GM18502 (cell line): ENCODE measurements at regions not wholly inside any gene's neighbourhood (a gene's known extent, or its start where the extent isn't known, plus 50 kb on each side); places are given as distances from the start of the nearest gene placed in this dataset.

Experiments
- ATAC-seq: cut with Tn5 transposase; IDR thresholded peaks from one replicate; pipeline ENCODE4 v1.9.1; 2021; ENCODE audit warnings: mild to moderate bottlenecking; ENCODE audit not compliant: unreplicated experiment, poor library complexity

- no peak for ATAC-seq
These were observed 1395.5 kb upstream of the PIK3C3 start for GRCh38 chr18:40559556-40559955.

- no peak for ATAC-seq
These were observed 1396.2 kb upstream of the PIK3C3 start for GRCh38 chr18:40558706-40559392.

GRCh38 chr18:40555914-40556313, 1399.1 kb upstream of the PIK3C3 start:
- ATAC-seq = no peak

GRCh38 chr18:40553029-40553428, 1402.0 kb upstream of the PIK3C3 start:
- no peak for ATAC-seq

- ATAC-seq = no peak
These were observed 1408.2 kb upstream of the PIK3C3 start for GRCh38 chr18:40546875-40547274.

GRCh38 chr18:40534723-40535122, 1420.3 kb upstream of the PIK3C3 start:
- ATAC-seq = no peak

- no peak for ATAC-seq
These were observed 1423.0 kb upstream of the PIK3C3 start for GRCh38 chr18:40532046-40532445.

- no peak for ATAC-seq
These were observed 1424.0 kb upstream of the PIK3C3 start for GRCh38 chr18:40531051-40531450.

- ATAC-seq = no peak
These were observed 1425.6 kb upstream of the PIK3C3 start for GRCh38 chr18:40529478-40529877.

- ATAC-seq = no peak
These were observed 1430.2 kb upstream of the PIK3C3 start for GRCh38 chr18:40524881-40525280.

- ATAC-seq = no peak
These were observed 1431.7 kb upstream of the PIK3C3 start for GRCh38 chr18:40523287-40523686.

- no peak for ATAC-seq
These were observed 1454.0 kb upstream of the PIK3C3 start for GRCh38 chr18:40501026-40501425.

GRCh38 chr18:40494603-40495002, 1460.4 kb upstream of the PIK3C3 start:
- ATAC-seq = no peak

- ATAC-seq = no peak
These were observed 1461.7 kb upstream of the PIK3C3 start for GRCh38 chr18:40493316-40493715.

GRCh38 chr18:40489301-40489700, 1465.7 kb upstream of the PIK3C3 start:
- ATAC-seq = no peak

- no peak for ATAC-seq
These were observed 1469.7 kb upstream of the PIK3C3 start for GRCh38 chr18:40485318-40485717.

- no peak for ATAC-seq
These were observed 1481.6 kb upstream of the PIK3C3 start for GRCh38 chr18:40473221-40474029.

- no peak for ATAC-seq
These were observed 1484.3 kb upstream of the PIK3C3 start for GRCh38 chr18:40470723-40471122.

GRCh38 chr18:40469851-40470250, 1485.2 kb upstream of the PIK3C3 start:
- ATAC-seq = no peak

GRCh38 chr18:40469316-40469715, 1485.7 kb upstream of the PIK3C3 start:
- ATAC-seq = no peak

- ATAC-seq = no peak
These were observed 1491.0 kb upstream of the PIK3C3 start for GRCh38 chr18:40464032-40464431.

- no peak for ATAC-seq
These were observed 1501.1 kb upstream of the PIK3C3 start for GRCh38 chr18:40453903-40454302.
